Head of caudate nucleus (tissue), 42 donors: ENCODE measurements at regions not wholly inside any gene's neighbourhood (a gene's known extent, or its start where the extent isn't known, plus 50 kb on each side); places are given as distances from the start of the nearest gene placed in this dataset.
"Not testable (repeated sequence)": the region's sequence is repeated elsewhere in the genome, so short reads cannot be mapped to it uniquely, and the experiment has no call there.

Experiments
- DNase-seq, 42 donors: peaks; one replicate each; pipeline versions ENCODE4 v3.0.0 to v3.0.0-alpha.2; 2020 to 2021; ENCODE audit warnings: mixed read lengths in 7 of 42
- intact Hi-C: fragments of 100-400 bp; cut with DNase I; formaldehyde crosslinking; loops from one replicate; pipeline ENCODE4 v1.15.0; 2022

DNA sequence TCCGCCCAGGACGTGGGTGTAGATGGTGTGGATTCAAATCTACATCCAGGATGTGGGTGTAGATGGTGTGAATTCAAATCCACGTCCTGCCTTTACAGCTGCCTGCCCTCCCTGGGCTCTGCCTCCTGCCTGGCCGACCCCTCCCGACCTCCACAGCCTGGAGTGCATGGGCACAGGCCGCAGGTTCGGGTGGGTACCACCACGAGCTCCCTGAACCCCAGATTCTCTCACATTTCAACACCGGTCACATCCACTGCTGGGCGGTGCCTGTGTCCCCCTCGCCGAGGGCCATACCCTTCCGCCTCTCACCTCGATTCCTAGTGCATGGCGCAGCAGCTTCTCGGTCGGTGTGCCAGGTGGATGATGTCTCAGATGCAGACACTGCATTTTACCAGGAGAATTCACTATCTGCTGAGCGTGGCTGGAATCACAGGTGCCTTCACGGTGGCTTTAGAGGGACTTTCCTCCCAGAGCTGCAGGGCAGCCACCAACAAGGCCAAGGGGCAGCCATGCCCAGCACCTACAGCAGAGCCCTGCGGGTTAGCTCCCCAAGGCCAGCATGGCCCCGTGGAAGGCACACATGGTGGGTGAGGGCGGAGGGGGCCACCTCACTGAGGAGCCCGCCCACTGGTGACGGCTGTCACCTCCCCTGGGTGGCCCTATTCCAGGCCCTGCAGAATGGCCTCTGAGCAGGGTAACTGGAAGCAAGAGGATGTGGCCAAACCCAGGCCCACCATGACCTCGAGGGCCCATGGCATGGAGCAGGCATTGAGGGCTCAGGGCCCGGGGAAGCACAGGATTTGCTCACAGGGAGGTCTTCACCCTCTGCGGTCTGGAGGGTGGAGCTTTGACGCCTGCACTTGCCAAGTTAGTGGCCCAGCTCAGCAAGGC is 638.5 kb downstream of the TBC1D22A start:
- intact Hi-C loops = no loop called here
- DNase-seq = no peak

GRCh38 chr22:47400131-47400530 is 637.7 kb downstream of the TBC1D22A start:
- DNase-seq, intact Hi-C loops: not testable (repeated sequence)

DNA sequence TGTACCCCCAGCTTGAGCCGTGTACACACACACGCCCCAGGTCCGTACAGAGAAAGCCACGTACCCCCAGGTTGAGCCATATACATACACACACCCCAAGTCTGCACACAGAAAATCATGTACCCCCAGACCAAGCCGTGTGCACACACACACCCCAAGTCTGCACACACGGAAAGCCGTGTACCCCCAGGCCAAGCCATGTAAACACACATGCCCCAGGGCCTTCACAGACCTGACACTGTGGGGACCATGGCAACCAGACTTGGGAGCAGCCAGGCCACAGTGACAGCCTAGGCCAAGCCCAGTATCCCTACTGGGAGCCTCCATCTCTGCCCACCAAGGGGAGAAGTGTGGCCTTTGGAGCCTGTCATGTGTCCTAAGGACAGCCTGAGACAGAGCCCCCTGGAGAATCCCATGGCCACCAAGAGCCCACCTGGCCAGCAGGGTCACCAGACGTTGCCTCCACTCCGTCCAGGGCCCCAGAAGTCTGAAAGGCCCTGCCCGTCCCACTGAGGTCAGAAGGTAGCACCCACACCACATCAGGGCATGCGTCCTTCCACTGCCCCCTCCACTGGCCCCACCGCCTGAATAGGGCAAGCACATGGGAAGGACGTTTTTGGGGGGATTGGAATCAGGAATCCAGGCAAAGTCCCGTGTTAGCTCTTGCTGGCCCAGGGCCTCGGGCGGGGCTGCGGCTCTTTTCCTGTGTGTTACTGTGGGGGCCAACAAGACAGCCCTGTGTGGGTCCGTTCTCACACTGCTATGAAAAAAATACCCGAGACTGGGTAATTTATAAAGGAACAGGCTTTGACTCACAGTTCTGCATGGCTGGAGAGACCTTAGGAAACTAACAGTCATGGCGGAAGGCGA is 636.7 kb downstream of the TBC1D22A start:
- intact Hi-C loops = no loop called here
- no peak for DNase-seq

GRCh38 chr22:47398491-47398890 is 636.0 kb downstream of the TBC1D22A start:
- DNase-seq = no peak
- intact Hi-C loops = no loop called here

GRCh38 chr22:47397673-47398072 is 635.2 kb downstream of the TBC1D22A start:
- intact Hi-C loops = no loop called here
- DNase-seq = peak in 1 of 42 donors; percentile 7

GRCh38 chr22:47396515-47396914 is 634.1 kb downstream of the TBC1D22A start:
- DNase-seq = no peak
- intact Hi-C loops = no loop called here

- intact Hi-C loops = no loop called here
- no peak for DNase-seq
Observed at GRCh38 chr22:47396105-47396504, 633.7 kb downstream of the TBC1D22A start.

DNA sequence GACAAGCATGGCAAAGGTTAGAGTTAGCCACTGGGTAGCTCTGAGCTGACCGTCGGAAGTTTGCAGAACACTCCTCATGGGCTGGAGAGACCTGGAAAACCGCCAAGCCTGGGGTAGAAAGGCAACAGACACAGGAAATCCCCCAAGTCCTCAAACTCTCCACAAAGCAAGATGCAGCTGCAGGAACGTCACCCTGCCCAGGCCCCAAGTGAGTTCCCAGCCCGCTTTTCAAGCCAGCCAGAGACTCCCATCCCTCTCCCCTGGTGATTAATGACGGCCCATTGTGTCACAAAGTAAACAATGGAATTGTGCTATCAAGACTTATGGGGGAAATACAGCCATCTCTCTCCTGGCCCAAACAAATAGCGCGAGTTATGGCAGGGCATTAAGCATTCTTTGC is 633.0 kb downstream of the TBC1D22A start:
- intact Hi-C loops = no loop called here
- no peak for DNase-seq

DNA sequence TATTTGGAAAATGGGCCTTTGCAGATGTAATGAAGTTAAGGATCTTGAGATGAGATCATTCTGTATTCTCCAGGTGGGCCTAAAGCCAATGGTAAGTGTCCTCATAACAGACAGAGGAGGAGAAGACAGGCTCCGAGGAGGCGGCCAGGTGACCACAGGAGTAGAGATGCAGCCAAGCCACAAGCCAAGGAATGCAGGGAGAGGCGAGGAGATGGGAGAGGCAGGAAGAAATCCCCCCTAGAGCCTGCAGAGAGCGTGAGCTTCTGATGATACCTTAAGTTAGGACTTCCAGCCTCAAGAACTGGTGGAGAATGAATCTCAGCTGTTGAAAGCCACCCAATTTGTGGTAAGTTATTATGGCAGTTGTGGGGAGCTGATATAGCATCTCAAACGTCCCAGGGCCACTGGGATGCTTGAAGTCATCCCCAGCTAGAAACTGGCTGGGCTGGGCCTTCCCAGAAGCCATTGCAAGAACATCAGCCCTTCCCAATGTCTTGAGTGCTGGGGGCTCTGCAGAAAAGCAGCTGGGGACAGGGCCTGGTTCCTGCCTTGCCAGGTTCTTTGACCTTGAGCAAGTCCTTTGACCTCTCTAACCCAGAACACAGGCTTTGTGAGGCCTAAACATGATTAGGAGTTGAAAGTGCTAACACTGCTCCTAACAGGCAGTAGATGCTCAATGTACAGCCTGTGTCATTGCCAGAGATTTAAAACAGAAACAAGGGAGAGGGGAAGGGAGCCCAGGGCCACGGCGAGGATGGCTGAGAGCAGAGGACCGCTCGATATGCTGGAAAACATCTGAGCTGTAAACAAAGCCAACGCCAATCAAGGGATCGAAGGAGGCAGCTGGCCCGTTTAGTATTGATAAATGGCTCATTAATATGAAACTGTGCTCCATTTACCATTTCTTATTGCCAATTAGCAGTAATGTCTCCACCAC is 632.3 kb downstream of the TBC1D22A start:
- no peak for DNase-seq
- intact Hi-C loops = no loop called here

- no peak for DNase-seq
- intact Hi-C loops = no loop called here
Observed at GRCh38 chr22:47393191-47393590, 630.7 kb downstream of the TBC1D22A start.

DNA sequence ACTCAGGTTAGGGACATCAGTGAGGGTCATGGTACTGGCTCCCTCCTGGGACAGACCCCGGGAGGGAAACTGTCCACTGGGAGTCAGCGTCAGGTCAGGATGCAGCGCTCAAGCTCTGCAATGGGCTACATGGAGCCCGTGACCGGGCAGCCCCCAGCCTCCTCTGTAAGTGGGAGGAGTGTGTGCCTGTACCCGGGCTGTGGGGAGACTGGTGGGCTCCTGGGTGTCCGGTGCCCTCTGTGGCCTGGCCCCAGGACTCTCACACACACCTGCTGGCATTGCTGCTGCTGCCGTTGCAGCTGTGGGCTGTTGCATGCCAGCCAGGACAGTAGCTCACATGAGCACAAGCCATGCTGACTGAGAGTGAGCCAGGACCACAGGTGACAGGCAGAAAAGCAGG is 630.3 kb downstream of the TBC1D22A start:
- intact Hi-C loops = no loop called here
- no peak for DNase-seq

DNA sequence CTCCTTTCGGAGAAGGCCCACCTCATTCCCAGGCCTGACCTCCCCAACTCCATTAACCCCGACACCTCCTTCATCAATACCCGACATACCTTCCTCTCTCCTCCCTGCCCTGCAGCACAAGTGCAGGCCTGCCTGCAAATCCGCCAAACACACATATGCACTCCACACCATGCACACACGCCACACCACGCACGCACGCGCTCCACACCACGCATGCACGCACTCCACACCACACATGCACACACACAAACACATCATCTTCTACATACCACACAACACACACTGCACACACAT is 629.6 kb downstream of the TBC1D22A start:
- intact Hi-C loops = no loop called here
- no peak for DNase-seq

GRCh38 chr22:47391169-47392053 is 629.0 kb downstream of the TBC1D22A start:
- intact Hi-C loops = no loop called here
- DNase-seq = no peak

DNA sequence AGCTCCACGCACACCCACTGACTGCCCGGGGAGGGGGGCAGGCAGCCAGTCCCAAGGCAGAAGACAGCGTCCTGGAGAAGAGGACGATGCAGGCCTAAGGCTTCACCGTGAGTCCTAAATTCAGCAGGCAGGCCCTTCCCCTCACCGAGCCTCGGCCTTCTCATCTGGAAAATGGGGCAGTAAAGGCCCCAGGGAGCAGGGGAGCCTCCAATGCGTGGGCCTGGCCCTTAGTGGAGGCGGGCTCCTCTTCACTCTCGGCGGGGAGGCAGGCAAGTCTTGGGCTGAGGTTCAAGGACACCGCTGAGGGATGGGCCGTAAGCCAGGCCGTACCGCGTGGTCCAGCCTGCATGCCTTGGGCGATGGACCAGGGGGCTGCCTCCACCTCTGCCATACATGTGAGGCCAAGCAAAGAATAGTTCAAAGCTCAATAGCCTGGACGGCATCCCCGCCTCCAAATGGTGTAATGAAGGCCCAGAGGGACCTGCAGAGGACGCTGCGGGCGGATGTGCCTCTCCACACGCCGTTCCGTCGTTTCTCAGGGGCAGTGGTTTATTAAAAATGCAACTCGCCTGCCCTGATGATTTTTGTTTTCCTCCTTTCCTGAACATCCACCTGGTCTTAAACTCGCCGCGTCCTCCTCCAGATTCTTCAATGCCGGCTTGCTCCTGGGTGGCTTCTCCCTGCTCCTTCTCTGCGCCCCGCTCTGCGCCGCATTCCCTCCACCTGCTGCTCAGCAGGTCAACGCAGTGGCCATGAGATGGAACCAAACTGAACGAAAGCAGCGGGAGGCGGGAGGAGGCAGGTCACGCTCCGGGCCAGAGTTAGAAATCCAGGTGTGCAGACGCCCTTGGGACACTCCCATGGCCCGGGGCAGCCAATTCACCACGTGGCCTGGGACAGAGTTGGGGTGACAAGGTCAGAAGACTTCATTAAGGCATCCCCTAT is 627.8 kb downstream of the TBC1D22A start:
- intact Hi-C loops = no loop called here
- DNase-seq = no peak

DNA sequence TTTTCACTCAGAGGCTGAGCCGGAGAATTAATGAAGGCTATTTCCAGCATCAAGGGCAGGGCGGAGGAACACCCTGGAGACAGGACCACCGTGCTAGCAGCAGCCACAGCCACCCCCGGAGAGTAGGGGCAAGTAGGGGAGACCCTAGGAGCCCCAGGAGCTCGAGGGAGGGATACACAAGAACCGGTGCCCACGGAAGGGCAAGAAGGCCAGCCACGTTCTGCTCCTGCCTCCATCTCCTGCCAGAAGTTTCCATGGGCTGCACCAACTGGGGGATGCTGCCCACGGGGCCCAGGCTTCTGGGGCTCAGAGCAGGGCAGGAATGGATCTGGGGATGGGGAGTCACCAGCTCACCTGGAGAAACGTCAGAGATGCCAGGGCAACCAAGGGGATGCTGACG is 626.8 kb downstream of the TBC1D22A start:
- DNase-seq = peak in 1 of 42 donors; percentile 7
- intact Hi-C loops = no loop called here

- DNase-seq = no peak
- intact Hi-C loops = no loop called here
Observed at GRCh38 chr22:47388778-47389177, 626.3 kb downstream of the TBC1D22A start.

- intact Hi-C loops = no loop called here
Observed at GRCh38 chr22:47388331-47388730, 625.9 kb downstream of the TBC1D22A start.

More at GRCh38 chr22:47388331-47388730, 625.9 kb downstream of the TBC1D22A start:
- no peak for DNase-seq
